ENCODE measurements at regions not wholly inside any gene's neighbourhood (a gene's known extent, or its start where the extent isn't known, plus 50 kb on each side); places are given as distances from the start of the nearest gene placed in this dataset.

GRCh38 chr2:103734911-103735310 lies 973.1 kb downstream of the TMEM182 start:
- peaks cover 25% of the 10 kb centered on the region for H3K9me3 Mint-ChIP-seq

GRCh38 chr2:103738108-103738507 lies 976.3 kb downstream of the TMEM182 start:
- CTCF ChIA-PET = no interaction called here
- Mint-ChIP-seq H3K4me3 (no peak overlapping the region), H3K27ac (no peak overlapping the region), H3K4me1 (no peaks in the 10 kb centered on the region), H3K36me3 (no peaks in the 10 kb centered on the region), H3K27me3 (no peaks in the 10 kb centered on the region), H3K9me3 (peaks cover 20% of the 10 kb centered on the region)
- no peak for DNase-seq

More at GRCh38 chr2:103734911-103735310, 973.1 kb downstream of the TMEM182 start:
- Mint-ChIP-seq H3K27me3 (no peaks in the 10 kb centered on the region), H3K4me3 (no peak overlapping the region), H3K27ac (no peak overlapping the region), H3K4me1 (no peaks in the 10 kb centered on the region), H3K36me3 (no peaks in the 10 kb centered on the region)
- no peak for DNase-seq
- CTCF ChIA-PET = no interaction called here

GRCh38 chr2:103738606-103739005 lies 976.8 kb downstream of the TMEM182 start:
- no peak overlapping the region for H3K27ac Mint-ChIP-seq
- H3K9me3 Mint-ChIP-seq = peaks cover 17% of the 10 kb centered on the region
- H3K4me1 Mint-ChIP-seq = no peaks in the 10 kb centered on the region
- DNase-seq = no peak
- H3K36me3 Mint-ChIP-seq = no peaks in the 10 kb centered on the region
- H3K4me3 Mint-ChIP-seq = no peak overlapping the region
- CTCF ChIA-PET = no interaction called here
- H3K27me3 Mint-ChIP-seq = no peaks in the 10 kb centered on the region

GRCh38 chr2:103739186-103739585 lies 977.4 kb downstream of the TMEM182 start:
- Mint-ChIP-seq H3K27ac (no peak overlapping the region), H3K36me3 (no peaks in the 10 kb centered on the region), H3K4me3 (no peak overlapping the region), H3K27me3 (no peaks in the 10 kb centered on the region), H3K4me1 (no peaks in the 10 kb centered on the region), H3K9me3 (peaks cover 13% of the 10 kb centered on the region)
- CTCF ChIA-PET = no interaction called here
- no peak for DNase-seq

- H3K4me3 Mint-ChIP-seq = no peak overlapping the region
- H3K9me3 Mint-ChIP-seq = peaks cover 8% of the 10 kb centered on the region
- no peaks in the 10 kb centered on the region for H3K27me3 Mint-ChIP-seq
- DNase-seq = no peak
- H3K27ac Mint-ChIP-seq = no peak overlapping the region
- CTCF ChIA-PET = no interaction called here
- H3K36me3 Mint-ChIP-seq = no peaks in the 10 kb centered on the region
- H3K4me1 Mint-ChIP-seq = no peaks in the 10 kb centered on the region
Observed at GRCh38 chr2:103739921-103740320, 978.1 kb downstream of the TMEM182 start.

GRCh38 chr2:103740631-103741030 lies 978.8 kb downstream of the TMEM182 start:
- Mint-ChIP-seq H3K4me3 (no peak overlapping the region), H3K36me3 (no peaks in the 10 kb centered on the region), H3K4me1 (no peaks in the 10 kb centered on the region), H3K9me3 (peaks cover 6% of the 10 kb centered on the region), H3K27ac (no peak overlapping the region), H3K27me3 (no peaks in the 10 kb centered on the region)
- CTCF ChIA-PET = no interaction called here
- DNase-seq = no peak

GRCh38 chr2:103743195-103743594 lies 981.4 kb downstream of the TMEM182 start:
- Mint-ChIP-seq H3K36me3 (no peaks in the 10 kb centered on the region), H3K9me3 (peaks cover 4% of the 10 kb centered on the region), H3K4me1 (no peaks in the 10 kb centered on the region), H3K27ac (no peak overlapping the region), H3K4me3 (no peak overlapping the region), H3K27me3 (no peaks in the 10 kb centered on the region)
- CTCF ChIA-PET = no interaction called here
- no peak for DNase-seq

- Mint-ChIP-seq H3K9me3 (peaks cover 1% of the 10 kb centered on the region), H3K4me1 (no peaks in the 10 kb centered on the region), H3K4me3 (no peak overlapping the region), H3K27me3 (no peaks in the 10 kb centered on the region), H3K36me3 (no peaks in the 10 kb centered on the region), H3K27ac (no peak overlapping the region)
- CTCF ChIA-PET = no interaction called here
- DNase-seq = no peak
Observed at GRCh38 chr2:103754530-103754929, 992.7 kb downstream of the TMEM182 start.

GRCh38 chr2:103773884-103774283 lies 1012.1 kb downstream of the TMEM182 start:
- CTCF ChIA-PET = no interaction called here
- no peaks in the 10 kb centered on the region for H3K36me3 Mint-ChIP-seq
- H3K27me3 Mint-ChIP-seq = no peaks in the 10 kb centered on the region
- no peaks in the 10 kb centered on the region for H3K9me3 Mint-ChIP-seq
- DNase-seq = no peak
- H3K27ac Mint-ChIP-seq = no peak overlapping the region
- no peak overlapping the region for H3K4me3 Mint-ChIP-seq
- H3K4me1 Mint-ChIP-seq = no peaks in the 10 kb centered on the region

GRCh38 chr2:103780088-103780702 lies 1018.4 kb downstream of the TMEM182 start:
- CTCF ChIA-PET = no interaction called here
- peaks cover 2% of the 10 kb centered on the region for H3K9me3 Mint-ChIP-seq
- no peak for DNase-seq
- no peak overlapping the region for H3K27ac Mint-ChIP-seq
- H3K4me1 Mint-ChIP-seq = no peaks in the 10 kb centered on the region
- H3K36me3 Mint-ChIP-seq = no peaks in the 10 kb centered on the region
- no peak overlapping the region for H3K4me3 Mint-ChIP-seq
- H3K27me3 Mint-ChIP-seq = no peaks in the 10 kb centered on the region

- Mint-ChIP-seq H3K27me3 (no peaks in the 10 kb centered on the region), H3K27ac (no peak overlapping the region), H3K4me1 (no peaks in the 10 kb centered on the region), H3K4me3 (no peak overlapping the region), H3K9me3 (peaks cover 2% of the 10 kb centered on the region), H3K36me3 (no peaks in the 10 kb centered on the region)
- DNase-seq = no peak
- CTCF ChIA-PET = no interaction called here
Observed at GRCh38 chr2:103781313-103781712, 1019.5 kb downstream of the TMEM182 start.

GRCh38 chr2:103784261-103784660 lies 1022.4 kb downstream of the TMEM182 start:
- CTCF ChIA-PET = interaction anchor here (1.1 kb wide), 1 partner anchor 27 kb away, joined by 3 read pairs; no protein-coding TSS in a partner anchor
- H3K9me3 Mint-ChIP-seq = peaks cover 2% of the 10 kb centered on the region
- H3K36me3 Mint-ChIP-seq = no peaks in the 10 kb centered on the region
- H3K27ac Mint-ChIP-seq = no peak overlapping the region
- H3K4me1 Mint-ChIP-seq = no peaks in the 10 kb centered on the region
- no peak overlapping the region for H3K4me3 Mint-ChIP-seq
- no peak for DNase-seq
- H3K27me3 Mint-ChIP-seq = no peaks in the 10 kb centered on the region

GRCh38 chr2:103785432-103785831 lies 1023.6 kb downstream of the TMEM182 start:
- H3K4me1 Mint-ChIP-seq = no peaks in the 10 kb centered on the region
- CTCF ChIA-PET = no interaction called here
- H3K9me3 Mint-ChIP-seq = peaks cover 2% of the 10 kb centered on the region
- H3K36me3 Mint-ChIP-seq = no peaks in the 10 kb centered on the region
- DNase-seq = no peak
- no peak overlapping the region for H3K4me3 Mint-ChIP-seq
- H3K27ac Mint-ChIP-seq = no peak overlapping the region
- H3K27me3 Mint-ChIP-seq = no peaks in the 10 kb centered on the region

- Mint-ChIP-seq H3K27me3 (no peaks in the 10 kb centered on the region), H3K36me3 (no peaks in the 10 kb centered on the region), H3K4me3 (no peak overlapping the region), H3K27ac (no peak overlapping the region), H3K9me3 (peaks cover 2% of the 10 kb centered on the region), H3K4me1 (no peaks in the 10 kb centered on the region)
- no peak for DNase-seq
- CTCF ChIA-PET = no interaction called here
Observed at GRCh38 chr2:103785956-103786355, 1024.1 kb downstream of the TMEM182 start.

- Mint-ChIP-seq H3K4me3 (no peak overlapping the region), H3K9me3 (peaks cover 4% of the 10 kb centered on the region), H3K27me3 (no peaks in the 10 kb centered on the region), H3K27ac (no peak overlapping the region), H3K36me3 (no peaks in the 10 kb centered on the region), H3K4me1 (no peaks in the 10 kb centered on the region)
- CTCF ChIA-PET = no interaction called here
- no peak for DNase-seq
Observed at GRCh38 chr2:103788389-103788788, 1026.6 kb downstream of the TMEM182 start.

- DNase-seq = no peak
- Mint-ChIP-seq H3K9me3 (peaks cover 4% of the 10 kb centered on the region), H3K36me3 (no peaks in the 10 kb centered on the region), H3K27me3 (no peaks in the 10 kb centered on the region), H3K4me3 (no peak overlapping the region), H3K27ac (no peak overlapping the region), H3K4me1 (no peaks in the 10 kb centered on the region)
- CTCF ChIA-PET = no interaction called here
Observed at GRCh38 chr2:103788951-103789350, 1027.1 kb downstream of the TMEM182 start.
